ENCODE measurements at regions not wholly inside any gene's neighbourhood (a gene's known extent, or its start where the extent isn't known, plus 50 kb on each side); places are given as distances from the start of the nearest gene placed in this dataset.

GRCh38 chr4:97411356-97411755 lies 731.9 kb downstream of the STPG2 start:
- no peaks in the 10 kb centered on the region for H3K36me3 ChIP-seq (ENCODE audit: control insufficient read depth in 2 of 2, extremely low read depth in 1 of 2, insufficient read depth in 2 of 2, low read length in 2 of 2)
- FAIRE-seq (no peak), DNase-seq (ENCODE audit: low read depth, low spot score) (no peak)
- ChIA-PET CTCF (no interaction called here), POLR2A (no interaction called here)
- TF ChIP-seq GATA2 (IDR thresholded peaks at IDR 0.05; ENCODE audit: insufficient read depth, insufficient read length, low read depth, low read length) = no peak
- no peak for TF ChIP-seq POLR2A (IDR thresholded peaks at IDR 0.05; ENCODE audit: low read depth, low read length)
- no peak for TF ChIP-seq EZH2 (IDR thresholded peaks at IDR 0.05; ENCODE audit: borderline replicate concordance, low read depth, low read length, severe bottlenecking)
- TF ChIP-seq CTCF (IDR thresholded peaks at IDR 0.05; ENCODE audit: extremely low read depth in 1 of 2, insufficient read depth in 1 of 2, low read depth in 1 of 2, low read length in 2 of 2) = no peak
- TF ChIP-seq JUN (IDR thresholded peaks at IDR 0.05; ENCODE audit: borderline replicate concordance, insufficient read depth, insufficient read length, low read depth) = no peak
- TF ChIP-seq MYC (IDR thresholded peaks at IDR 0.05; ENCODE audit: low read depth, low read length) = no peak
- H3K4me1 ChIP-seq (ENCODE audit: control insufficient read depth, extremely low read depth, insufficient read depth, low read length) = no peaks in the 10 kb centered on the region
- no peaks in the 10 kb centered on the region for H4K20me1 ChIP-seq (replicated peaks; ENCODE audit: control insufficient read depth, extremely low read depth, insufficient read depth, low read length)
- intact Hi-C loops (cut with micrococcal nuclease) = no loop called here
- H3K79me2 ChIP-seq (ENCODE audit: control insufficient read depth, insufficient read depth, low read length) = no peaks in the 10 kb centered on the region
- no peak overlapping the region for H3K4me3 ChIP-seq (replicated peaks in 1 of 3; ENCODE audit: insufficient read depth in 1 of 3, low read depth in 1 of 3, low read length in 3 of 3)
- H3K27me3 ChIP-seq (ENCODE audit: control insufficient read depth in 2 of 2, insufficient read depth in 2 of 2, low read length in 2 of 2) = no peaks in the 10 kb centered on the region
- H3K9ac ChIP-seq (replicated peaks; ENCODE audit: extremely low read depth, insufficient read depth, low read length) = no peak overlapping the region
- no TSS peak for BruUV-seq (replicated peaks)
- H3K27ac ChIP-seq (ENCODE audit: insufficient read depth, low read depth, low read length) = no peak overlapping the region
- no peaks in the 10 kb centered on the region for H3K9me1 ChIP-seq (replicated peaks; ENCODE audit: control insufficient read depth, extremely low read depth, insufficient read depth, low read length)
- no peaks in the 10 kb centered on the region for H3K9me3 ChIP-seq (replicated peaks; ENCODE audit: control insufficient read depth, insufficient read depth, low read length)
- dilution Hi-C loops (cut with MboI; ENCODE audit: extremely low pct_ligation_motif_present, low sequenced_read_pairs) = no loop called here
- H2AFZ ChIP-seq (ENCODE audit: low read depth, low read length) = no peak overlapping the region
- no peak overlapping the region for H3K4me2 ChIP-seq (ENCODE audit: insufficient read depth, low read length)

- Histone ChIP-seq H3K4me1 (ENCODE audit: control insufficient read depth, extremely low read depth, insufficient read depth, low read length) (no peaks in the 10 kb centered on the region), H3K27ac (ENCODE audit: insufficient read depth, low read depth, low read length) (no peak overlapping the region), H3K9me1 (replicated peaks; ENCODE audit: control insufficient read depth, extremely low read depth, insufficient read depth, low read length) (no peaks in the 10 kb centered on the region), H3K4me2 (ENCODE audit: insufficient read depth, low read length) (no peak overlapping the region), H3K36me3 (ENCODE audit: control insufficient read depth in 2 of 2, extremely low read depth in 1 of 2, insufficient read depth in 2 of 2, low read length in 2 of 2) (no peaks in the 10 kb centered on the region), H3K79me2 (ENCODE audit: control insufficient read depth, insufficient read depth, low read length) (no peaks in the 10 kb centered on the region), H4K20me1 (replicated peaks; ENCODE audit: control insufficient read depth, extremely low read depth, insufficient read depth, low read length) (no peaks in the 10 kb centered on the region), H3K27me3 (ENCODE audit: control insufficient read depth in 2 of 2, insufficient read depth in 2 of 2, low read length in 2 of 2) (no peaks in the 10 kb centered on the region), H3K9me3 (replicated peaks; ENCODE audit: control insufficient read depth, insufficient read depth, low read length) (no peaks in the 10 kb centered on the region), H3K9ac (replicated peaks; ENCODE audit: extremely low read depth, insufficient read depth, low read length) (no peak overlapping the region), H2AFZ (ENCODE audit: low read depth, low read length) (no peak overlapping the region), H3K4me3 (replicated peaks in 1 of 3; ENCODE audit: insufficient read depth in 1 of 3, low read depth in 1 of 3, low read length in 3 of 3) (no peak overlapping the region)
- POLR2A ChIA-PET = no interaction called here
- no peak for FAIRE-seq
- dilution Hi-C loops (cut with MboI; ENCODE audit: extremely low pct_ligation_motif_present, low sequenced_read_pairs) (no loop called here), intact Hi-C loops (cut with micrococcal nuclease) (no loop called here)
- CTCF ChIA-PET = no interaction called here
- TF ChIP-seq POLR2AphosphoS5 (IDR thresholded peaks at IDR 0.05; ENCODE audit: insufficient read depth, low read depth, low read length) (no peak), CTCF (IDR thresholded peaks at IDR 0.05; ENCODE audit: extremely low read depth in 1 of 2, insufficient read depth in 1 of 2, low read depth in 1 of 2, low read length in 2 of 2) (no peak), MAX (IDR thresholded peaks at IDR 0.05; ENCODE audit: insufficient read depth, insufficient read length) (no peak), GATA2 (IDR thresholded peaks at IDR 0.05; ENCODE audit: insufficient read depth, insufficient read length, low read depth, low read length) (no peak), POLR2A (IDR thresholded peaks at IDR 0.05; ENCODE audit: low read depth, low read length) (no peak), JUN (IDR thresholded peaks at IDR 0.05; ENCODE audit: borderline replicate concordance, insufficient read depth, insufficient read length, low read depth) (no peak), FOS (IDR thresholded peaks at IDR 0.05; ENCODE audit: borderline replicate concordance, insufficient read depth, low read length) (no peak), EZH2 (IDR thresholded peaks at IDR 0.05; ENCODE audit: borderline replicate concordance, low read depth, low read length, severe bottlenecking) (no peak), MYC (IDR thresholded peaks at IDR 0.05; ENCODE audit: low read depth, low read length) (no peak)
- no peak for DNase-seq (ENCODE audit: low read depth, low spot score)
- no TSS peak for BruUV-seq (replicated peaks)
Observed at GRCh38 chr4:97412331-97412730, 730.9 kb downstream of the STPG2 start.
